Panc1 (cell line): ENCODE measurements at regions not wholly inside any gene's neighbourhood (a gene's known extent, or its start where the extent isn't known, plus 50 kb on each side); places are given as distances from the start of the nearest gene placed in this dataset.

Source experiments
- POLR2AphosphoS5 ChIP-seq: IDR thresholded peaks from 2 replicates; pipeline ENCODE4 v1.6.1; 2012; ENCODE audit warnings: mild to moderate bottlenecking, low read depth, low read length, moderate library complexity
- TCF7L2 ChIP-seq: IDR thresholded peaks from 2 replicates; pipeline ENCODE4 v1.6.1; 2011; ENCODE audit warnings: mild to moderate bottlenecking, low read depth, low read length, inconsistent platforms
- TF ChIP-seq, protein P1 (sequence below): fragments of 450-650 bp; IDR thresholded peaks from 2 replicates; pipeline ENCODE4 v1.5.1; 2017; ENCODE audit warnings: mild to moderate bottlenecking
- TF ChIP-seq, protein P2 (sequence below), 2 experiments: IDR thresholded peaks; 2 replicates each; pipeline ENCODE4 v1.6.1; 2011 to 2012; ENCODE audit warnings: low read depth in 2 of 2, control low read depth in 1 of 2, low read length in 1 of 2, mild to moderate bottlenecking in 1 of 2, moderate library complexity in 1 of 2; ENCODE audit not compliant: insufficient read depth in 1 of 2

DNA sequence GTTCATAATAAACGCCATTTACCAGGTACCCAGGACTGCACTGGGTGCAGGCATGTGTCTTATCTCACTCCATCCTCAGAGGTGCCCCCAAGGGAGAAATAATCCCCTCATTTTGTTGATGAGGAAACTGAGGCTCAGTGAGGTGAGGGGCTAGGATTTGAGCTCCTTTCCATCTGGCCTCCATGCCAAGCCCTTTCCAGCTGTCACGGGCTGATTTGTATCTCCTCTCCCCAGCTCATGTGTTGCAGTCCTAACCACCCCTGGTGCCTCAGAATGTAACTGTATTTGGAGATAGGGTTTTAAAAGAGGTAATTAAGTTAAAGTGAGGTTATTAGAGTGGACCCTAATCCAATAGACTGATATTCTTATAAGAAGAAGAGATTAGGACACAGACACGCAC is 137.3 kb downstream of the MYCN start:
- TF ChIP-seq, protein P1, sequence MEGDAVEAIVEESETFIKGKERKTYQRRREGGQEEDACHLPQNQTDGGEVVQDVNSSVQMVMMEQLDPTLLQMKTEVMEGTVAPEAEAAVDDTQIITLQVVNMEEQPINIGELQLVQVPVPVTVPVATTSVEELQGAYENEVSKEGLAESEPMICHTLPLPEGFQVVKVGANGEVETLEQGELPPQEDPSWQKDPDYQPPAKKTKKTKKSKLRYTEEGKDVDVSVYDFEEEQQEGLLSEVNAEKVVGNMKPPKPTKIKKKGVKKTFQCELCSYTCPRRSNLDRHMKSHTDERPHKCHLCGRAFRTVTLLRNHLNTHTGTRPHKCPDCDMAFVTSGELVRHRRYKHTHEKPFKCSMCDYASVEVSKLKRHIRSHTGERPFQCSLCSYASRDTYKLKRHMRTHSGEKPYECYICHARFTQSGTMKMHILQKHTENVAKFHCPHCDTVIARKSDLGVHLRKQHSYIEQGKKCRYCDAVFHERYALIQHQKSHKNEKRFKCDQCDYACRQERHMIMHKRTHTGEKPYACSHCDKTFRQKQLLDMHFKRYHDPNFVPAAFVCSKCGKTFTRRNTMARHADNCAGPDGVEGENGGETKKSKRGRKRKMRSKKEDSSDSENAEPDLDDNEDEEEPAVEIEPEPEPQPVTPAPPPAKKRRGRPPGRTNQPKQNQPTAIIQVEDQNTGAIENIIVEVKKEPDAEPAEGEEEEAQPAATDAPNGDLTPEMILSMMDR = no peak
- TF ChIP-seq POLR2AphosphoS5 (no peak), TCF7L2 (no peak)
- TF ChIP-seq, protein P2, sequence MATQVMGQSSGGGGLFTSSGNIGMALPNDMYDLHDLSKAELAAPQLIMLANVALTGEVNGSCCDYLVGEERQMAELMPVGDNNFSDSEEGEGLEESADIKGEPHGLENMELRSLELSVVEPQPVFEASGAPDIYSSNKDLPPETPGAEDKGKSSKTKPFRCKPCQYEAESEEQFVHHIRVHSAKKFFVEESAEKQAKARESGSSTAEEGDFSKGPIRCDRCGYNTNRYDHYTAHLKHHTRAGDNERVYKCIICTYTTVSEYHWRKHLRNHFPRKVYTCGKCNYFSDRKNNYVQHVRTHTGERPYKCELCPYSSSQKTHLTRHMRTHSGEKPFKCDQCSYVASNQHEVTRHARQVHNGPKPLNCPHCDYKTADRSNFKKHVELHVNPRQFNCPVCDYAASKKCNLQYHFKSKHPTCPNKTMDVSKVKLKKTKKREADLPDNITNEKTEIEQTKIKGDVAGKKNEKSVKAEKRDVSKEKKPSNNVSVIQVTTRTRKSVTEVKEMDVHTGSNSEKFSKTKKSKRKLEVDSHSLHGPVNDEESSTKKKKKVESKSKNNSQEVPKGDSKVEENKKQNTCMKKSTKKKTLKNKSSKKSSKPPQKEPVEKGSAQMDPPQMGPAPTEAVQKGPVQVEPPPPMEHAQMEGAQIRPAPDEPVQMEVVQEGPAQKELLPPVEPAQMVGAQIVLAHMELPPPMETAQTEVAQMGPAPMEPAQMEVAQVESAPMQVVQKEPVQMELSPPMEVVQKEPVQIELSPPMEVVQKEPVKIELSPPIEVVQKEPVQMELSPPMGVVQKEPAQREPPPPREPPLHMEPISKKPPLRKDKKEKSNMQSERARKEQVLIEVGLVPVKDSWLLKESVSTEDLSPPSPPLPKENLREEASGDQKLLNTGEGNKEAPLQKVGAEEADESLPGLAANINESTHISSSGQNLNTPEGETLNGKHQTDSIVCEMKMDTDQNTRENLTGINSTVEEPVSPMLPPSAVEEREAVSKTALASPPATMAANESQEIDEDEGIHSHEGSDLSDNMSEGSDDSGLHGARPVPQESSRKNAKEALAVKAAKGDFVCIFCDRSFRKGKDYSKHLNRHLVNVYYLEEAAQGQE (IDR thresholded peaks at IDR 0.05; ENCODE audit: insufficient read depth in 1 of 2, low read depth in 2 of 2, low read length in 1 of 2) = no peak
